Amniotic stem cell (primary cell): ENCODE measurements at regions not wholly inside any gene's neighbourhood (a gene's known extent, or its start where the extent isn't known, plus 50 kb on each side); places are given as distances from the start of the nearest gene placed in this dataset.

Source experiments
- DNase-seq: peaks from one replicate; lab custom pipeline; 2025; lab: John Stamatoyannopoulos, UW

DNA sequence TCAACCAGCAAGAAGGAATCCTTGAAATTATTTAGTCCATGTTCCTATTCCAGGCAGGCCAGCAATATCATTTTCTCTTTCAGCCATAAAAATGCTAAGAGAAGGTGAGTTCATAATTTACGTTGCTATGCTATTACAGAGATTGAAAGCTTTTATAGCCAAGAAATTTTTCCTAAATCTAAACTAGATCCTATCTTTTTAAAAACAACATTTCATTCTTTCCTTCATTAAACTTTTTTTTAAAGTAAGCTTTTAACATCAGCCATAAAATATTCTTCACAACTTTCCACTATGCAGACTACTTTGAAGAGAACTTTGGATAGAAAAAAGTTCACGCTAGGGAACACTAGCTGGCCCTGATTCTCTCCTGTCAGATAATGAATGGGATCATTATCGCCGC lies 159.8 kb downstream of the RPS12 start:
- DNase-seq: no peak

DNA sequence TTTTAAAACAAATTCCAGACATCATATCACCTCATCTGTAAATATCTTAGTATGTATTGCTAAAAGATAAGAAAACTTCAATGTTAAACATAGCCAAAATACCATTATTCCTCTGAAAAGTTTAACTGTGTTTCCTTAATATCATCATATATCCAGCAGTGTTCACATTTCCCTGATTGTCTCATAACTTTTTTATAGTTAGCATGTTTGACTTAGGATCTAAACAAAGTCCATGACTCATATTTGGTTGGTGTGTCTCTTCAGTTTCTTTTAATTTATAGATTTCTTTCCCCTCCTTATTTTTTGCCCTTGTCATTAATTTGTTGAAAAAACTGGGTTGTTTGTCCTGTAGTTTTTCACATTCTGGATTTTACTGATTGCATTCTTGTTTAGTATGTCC lies 163.0 kb downstream of the RPS12 start:
- DNase-seq: no peak

DNA sequence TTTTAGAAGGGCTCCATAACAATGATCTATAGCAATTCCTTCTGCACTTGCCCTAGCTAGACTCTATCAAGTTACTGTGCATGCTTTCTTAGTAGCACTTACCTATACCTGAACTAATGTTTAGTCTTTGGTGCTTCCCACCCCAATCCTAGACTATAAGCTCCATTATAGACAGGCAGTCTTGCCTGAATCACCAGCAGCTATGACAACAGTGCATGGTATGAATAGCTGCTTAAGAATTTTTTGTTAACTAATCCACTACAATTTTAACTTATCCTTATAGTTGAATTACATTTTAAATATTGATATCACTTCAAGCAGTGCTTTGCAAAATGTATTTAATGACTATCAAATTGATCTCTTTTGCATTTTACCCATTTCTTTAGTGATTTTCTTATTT lies 164.3 kb downstream of the RPS12 start:
- DNase-seq: no peak

DNA sequence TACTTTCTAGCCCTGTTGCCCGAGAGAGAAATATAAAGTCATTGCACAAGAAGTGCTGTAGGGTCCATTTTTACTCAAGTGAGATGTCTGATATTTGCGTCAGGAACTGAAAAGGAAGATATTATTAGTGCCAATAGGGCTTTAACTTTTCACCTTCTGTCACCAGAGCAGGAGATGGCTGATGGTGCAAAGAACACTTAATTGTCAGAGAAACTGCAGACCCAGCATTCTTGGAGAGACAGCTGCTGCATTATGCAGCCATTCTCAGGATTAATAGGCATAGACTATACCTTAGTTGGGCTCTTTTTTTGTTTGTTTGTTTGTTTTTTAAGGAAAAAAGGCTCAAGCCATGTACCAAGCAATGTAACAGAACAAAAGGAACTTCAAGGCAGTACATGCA lies 179.4 kb downstream of the RPS12 start:
- no peak for DNase-seq

DNA sequence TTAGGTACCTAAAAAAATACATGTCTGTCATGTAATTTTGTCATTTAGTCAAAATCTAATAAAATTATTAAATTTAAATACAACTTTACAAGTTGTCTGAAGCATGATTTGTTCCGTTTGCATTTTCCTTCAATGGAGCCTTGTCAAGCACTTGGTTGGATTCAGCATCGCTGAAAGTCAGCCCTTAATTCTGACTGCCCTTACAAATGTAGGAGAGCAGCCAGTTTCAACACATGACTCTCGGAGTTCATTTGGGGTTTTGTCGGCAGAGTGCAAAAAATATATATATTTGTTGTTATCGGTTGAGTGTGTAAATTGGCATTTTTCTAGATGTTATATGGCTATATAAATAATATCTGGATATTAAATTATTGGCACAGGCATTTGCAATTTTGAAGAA lies 180.6 kb downstream of the RPS12 start:
- DNase-seq: no peak

DNA sequence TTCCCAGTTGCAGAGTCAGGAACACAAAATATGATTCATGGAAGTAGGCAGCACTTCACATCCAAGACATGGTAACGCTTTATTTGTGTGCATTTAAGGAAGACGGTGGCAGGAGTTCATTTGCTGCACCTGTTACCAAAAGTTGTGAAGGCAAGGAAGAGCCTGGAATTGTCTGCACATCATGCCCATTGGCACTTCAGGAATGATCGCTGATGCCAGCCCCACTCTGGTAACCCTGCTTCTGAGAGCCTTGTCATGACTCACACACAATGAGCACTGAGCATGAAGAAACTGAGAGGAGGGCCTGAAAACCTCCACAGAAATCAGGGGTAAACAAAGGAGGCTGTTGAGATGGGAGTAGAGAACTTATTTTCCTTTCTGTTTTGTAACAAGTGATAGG lies 181.1 kb downstream of the RPS12 start:
- DNase-seq: no peak

DNA sequence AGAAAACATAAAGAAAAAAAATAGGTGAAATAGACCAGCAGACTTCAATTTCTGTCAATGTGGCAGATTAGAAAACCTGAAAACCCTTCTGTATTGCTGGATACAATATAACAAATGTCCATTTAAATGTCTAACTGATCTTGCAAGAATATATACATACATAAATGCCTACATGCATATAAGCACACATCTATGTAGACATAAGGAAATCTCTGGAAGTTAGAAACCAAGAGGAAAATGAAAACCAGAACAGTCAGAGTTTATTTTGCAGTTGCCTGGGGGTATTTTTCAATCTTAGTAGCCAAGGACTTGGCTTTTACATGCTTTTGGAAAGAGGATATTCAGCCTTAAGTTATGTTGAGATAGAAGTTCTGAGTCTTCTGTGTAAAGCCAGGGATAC lies 184.0 kb downstream of the RPS12 start:
- peak; percentile 13 for DNase-seq

DNA sequence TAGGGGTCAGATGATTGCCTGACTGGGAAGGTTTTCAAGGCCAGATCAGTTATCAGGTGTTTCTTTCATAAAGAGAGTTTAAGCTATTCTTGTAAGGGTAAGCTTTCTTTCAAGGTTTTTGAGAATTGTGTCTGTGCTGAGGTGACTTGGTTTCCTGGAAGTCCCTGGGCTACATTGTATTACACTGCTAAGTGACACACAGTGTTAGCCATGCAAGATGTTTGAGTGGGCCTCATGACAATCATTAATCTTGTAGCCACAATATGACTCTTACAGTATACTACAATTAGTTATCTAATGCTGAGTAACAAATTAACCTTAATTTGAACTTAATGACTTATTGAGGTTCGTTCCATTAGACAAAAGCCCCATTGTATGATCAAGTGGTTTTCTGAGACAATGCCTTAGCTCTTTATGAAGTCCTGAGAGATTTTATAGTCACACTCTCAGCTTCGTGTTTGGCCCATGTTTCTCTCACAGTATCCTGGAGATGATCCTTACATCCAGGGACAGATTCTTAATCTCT lies 186.7 kb downstream of the RPS12 start:
- DNase-seq: no peak

DNA sequence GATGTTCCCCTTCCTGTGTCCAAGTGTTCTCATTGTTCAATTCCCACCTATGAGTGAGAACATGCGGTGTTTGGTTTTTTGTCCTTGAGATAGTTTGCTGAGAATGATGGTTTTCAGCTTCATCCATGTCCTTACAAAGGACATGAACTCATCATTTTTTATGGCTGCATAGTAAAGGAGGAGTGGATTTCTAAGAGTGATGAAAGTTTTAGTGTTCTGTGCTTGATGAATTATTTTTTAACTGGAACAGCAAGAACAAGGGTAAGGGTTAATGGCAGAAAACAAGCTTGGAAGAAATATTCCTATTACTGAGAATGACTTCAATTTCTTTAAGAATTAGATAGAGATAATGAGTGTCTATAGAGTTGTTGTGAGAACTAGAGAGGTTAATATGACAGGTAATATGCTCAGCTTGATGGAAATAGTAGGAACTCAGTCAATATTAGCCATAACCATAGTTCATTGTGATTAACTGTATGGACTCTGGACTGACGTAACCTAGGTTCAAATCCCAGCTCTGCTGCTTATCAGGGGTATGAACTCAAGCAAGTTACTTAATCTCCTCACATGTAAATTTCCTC lies 190.0 kb downstream of the RPS12 start:
- no peak for DNase-seq

DNA sequence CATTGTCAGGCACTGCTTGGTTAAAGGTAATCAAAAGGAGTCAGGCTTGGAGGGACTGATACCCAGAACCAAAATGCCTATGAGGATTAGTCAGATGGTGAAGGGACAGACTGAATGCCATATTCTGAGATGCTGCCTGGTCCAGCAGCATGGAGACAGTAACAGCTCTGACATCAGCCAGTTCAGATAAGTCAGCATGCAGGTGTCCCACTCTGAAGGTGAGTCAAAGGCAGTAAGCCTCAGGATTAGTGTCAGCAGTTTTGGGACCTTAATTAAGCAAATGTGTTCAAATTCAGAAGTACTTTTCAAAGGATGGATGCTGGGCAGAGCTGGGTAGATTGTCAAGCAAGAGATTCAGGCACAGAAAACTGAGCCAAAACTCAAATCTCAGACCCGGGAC lies 198.4 kb downstream of the RPS12 start:
- no peak for DNase-seq

DNA sequence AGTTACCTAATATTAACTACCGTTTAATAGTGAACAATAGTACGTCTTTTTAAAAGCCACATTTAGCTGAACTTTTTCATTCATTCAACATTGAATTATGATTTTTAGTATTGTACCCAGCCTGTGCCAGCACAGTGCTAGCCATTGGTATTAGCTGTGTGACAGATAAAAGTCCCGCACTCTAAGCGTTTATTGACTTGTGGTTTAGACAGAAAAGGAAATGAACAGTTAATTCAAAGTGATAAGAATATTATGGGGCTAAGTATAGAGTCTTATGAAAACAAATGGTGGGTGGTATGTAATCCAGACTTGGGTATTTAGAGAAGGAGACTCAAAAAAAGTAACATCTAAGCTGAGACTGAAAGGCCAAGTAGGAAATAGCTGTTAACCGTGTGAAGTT lies 202.3 kb downstream of the RPS12 start:
- DNase-seq: no peak

DNA sequence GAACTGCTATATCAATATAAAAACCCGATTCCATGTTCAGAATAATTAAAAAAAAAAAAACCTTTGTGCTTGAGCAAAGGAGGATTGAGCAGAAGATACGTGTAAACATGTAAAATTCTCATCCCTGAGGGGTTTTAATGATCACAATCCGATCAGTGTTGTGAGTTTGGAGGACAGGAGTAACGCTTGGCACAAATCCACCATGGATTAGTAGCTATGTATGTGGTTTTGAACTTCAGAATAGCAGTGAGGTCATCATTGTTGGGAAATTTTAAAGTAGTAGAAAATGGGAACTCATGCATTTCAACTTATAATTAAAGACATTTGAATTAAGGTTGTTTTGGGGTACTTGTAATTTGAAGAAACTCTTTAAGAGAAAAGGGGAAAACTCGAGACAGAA lies 203.2 kb downstream of the RPS12 start:
- no peak for DNase-seq

DNA sequence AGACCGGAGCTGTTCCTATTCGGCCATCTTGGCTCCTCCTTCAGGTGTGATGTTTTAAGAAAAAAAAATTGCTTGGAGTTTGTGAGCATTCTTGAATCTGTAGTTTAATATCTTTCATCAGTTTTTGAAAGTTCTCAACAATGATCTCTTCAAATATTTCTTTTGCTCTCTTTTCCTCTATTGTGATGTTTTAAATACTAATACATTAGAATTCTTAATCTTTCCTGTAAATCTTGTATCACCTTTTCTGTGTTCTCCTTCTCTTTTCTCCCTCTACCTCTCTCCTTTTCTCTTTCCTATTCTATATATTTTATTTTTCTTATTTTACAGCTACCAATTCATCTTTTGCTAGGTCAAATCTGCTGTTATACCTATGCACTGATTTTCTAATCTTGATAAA lies 212.3 kb downstream of the RPS12 start:
- DNase-seq: no peak

DNA sequence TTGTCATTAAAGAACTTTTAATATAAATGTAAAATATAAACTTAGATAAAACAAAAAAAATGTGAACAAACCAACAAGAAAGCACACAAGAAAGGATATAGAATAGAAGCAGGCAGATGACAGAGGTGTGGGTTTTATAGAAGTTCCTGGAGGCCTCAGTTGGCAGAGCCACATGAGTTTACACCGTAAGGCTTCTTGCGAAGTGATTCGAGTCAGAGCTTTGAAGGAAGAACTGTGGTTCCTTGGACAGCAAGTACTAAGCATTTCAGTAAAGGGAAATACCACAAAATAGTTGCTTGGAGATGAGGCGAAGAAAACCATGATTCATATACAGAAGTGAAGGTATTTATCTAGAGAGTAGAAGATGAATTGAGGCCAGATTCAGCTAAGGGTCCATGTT lies 207.9 kb upstream of the EYA4 start:
- DNase-seq: no peak

DNA sequence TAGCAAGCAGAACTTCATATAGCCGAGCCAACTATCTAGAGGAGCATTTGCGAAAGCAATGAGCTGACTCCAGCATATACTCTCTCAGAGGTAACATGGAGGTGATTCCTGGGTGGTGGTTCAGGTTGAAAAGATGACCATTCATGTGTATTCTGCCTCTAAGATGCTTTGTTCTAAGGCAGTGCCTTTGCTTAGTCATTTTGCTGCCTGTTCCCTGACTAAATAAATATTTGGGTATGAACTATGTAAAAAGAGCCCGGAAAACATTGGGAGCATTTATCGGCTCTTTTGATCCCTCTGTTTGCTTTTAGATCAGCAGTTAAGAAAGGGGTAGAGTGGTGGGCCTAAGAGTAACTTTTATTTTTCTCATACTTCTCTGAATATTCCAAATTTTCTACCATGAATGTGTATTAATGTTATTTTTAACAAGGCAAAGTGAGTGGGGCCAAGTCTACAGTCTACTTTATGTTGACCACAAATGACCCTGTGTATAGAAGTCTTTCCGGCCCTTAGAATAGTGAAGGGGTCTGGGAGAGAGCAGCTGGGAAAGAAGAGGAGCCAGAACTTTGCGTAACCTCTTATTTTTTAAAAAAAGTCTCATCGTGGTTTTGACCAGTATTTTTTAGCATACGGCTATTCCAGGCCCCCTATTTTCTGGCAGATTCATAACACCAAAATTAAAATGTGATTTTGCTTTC lies 206.5 kb upstream of the EYA4 start:
- DNase-seq: no peak

DNA sequence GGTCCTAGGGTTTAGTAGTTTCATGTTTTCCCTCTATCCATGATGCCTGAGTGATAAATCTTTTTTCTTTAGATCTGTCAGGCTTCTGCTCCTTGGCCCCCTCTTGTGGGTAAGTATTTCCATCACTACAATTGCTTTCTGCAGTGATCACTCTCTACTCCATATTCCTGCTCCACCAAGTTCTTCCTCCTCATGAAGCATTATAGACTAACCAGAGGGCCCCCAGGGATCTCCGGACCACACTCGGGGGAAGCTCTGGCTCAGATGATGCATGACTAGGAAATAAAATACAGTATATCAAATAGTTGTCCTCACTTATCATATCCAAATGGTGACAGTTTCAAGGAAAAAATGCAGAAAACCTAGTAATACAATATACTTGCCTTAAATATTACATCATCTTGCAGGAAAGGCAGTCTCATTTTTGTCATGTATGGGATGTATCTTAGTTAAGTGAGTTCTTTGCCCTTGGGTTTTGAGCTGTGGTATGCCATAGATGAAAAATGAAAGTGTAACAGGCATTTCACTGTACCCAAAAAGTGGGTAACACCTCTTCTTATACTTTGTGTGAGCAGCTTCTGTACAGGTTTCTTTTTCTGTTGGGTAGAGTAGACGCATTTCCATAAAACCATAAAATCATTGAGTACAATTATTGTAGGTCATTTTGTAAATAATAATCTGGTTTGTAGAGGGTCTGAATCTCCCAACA lies 200.9 kb upstream of the EYA4 start:
- DNase-seq: peak; percentile 7

DNA sequence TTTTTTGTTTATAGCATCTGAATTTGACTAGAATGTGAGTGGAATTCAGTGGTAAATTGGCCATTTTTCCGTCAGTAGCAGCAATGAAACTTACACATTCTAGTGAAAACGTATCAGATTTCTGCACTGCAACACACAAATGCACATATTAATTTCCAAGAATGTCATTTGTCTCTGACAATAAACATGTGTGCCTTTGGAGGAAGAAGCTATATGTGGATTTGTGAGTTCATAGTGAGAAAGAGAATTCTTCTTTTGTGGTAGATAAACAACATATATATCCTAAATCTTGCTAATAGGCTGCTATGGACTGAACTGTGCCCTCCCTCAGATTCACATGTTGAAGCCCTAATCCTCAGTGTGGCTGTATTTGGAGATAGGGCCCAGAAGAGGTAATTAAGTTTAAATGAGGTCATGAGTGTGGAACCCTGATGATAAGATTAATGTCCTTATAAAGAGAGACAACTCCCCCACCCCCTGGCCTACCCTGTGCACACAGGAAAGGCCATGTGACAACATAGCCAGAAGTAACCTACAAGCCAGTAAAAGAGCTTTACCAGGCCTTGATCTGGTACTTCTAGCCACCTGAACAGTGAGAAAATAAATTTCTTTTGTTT lies 200.2 kb upstream of the EYA4 start:
- no peak for DNase-seq

DNA sequence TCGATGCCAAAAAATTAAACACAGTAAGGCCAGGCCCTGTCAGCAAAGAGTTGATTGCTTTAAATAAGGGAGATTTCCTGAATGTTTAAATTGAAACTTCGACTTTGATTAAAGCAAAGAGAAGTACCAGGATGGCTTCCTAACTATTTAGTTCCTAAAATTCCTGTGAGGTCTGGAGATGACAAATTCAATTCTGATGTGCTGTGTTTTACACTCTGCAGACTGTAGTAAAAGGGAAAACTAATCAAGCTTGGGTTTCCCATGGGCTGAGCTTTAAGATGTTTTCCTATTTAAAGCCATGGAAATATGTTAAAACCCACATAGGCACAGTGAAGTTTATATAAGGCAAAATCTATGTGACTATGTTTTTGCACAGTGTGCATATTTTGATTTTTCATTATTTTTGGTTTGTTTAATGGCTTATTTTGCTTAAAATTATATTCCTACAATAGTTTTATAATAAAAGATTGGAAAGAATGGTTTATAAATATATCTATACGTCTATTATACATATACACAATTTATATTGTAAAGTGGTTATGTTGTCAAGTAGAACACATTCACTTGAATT lies 198.5 kb upstream of the EYA4 start:
- no peak for DNase-seq

DNA sequence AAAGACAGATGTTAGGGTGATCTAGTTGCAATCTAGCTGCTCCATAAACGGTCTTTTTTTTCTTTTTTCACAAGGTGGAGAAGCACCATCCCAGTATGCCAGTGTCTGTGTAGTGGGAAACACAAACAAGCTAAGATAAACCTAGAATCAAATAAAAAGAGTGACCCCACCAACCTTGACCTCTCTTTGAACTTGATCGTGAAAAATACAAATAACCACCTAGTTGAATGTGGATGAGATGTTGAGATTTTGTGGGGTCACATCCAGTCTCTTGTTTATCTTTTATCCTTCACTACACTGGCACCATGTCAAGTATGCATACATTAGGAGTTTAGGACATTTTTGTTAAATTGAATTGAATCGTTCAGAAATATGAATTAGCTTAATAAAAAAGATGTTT lies 194.6 kb upstream of the EYA4 start:
- no peak for DNase-seq

DNA sequence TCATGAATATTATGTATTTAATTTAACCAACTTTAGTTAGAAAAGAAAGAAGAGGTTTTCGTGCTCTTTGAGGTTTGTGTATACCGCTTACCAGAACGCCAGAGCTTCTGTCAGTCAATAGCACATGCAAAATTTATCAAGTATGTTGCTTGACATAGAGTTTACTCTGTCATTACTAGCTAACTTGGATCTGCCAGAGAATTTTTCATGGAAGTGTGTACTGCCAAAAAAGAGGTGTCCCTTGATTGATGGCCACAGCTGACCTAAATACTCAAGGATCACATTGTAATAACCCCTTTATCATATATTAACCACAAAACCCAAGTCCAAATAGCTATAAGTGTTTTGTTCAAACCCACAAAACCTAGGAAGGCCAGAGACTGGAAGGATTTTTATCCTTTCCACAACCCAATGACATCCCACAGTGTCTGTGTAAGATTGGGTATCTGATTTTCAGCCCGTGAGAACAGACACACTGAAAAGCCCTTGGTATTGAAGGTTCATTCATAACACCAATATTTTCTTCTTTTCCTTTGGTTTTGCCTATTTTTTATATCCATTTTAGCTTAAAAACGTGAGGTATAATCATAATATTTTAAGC lies 194.0 kb upstream of the EYA4 start:
- DNase-seq: no peak

DNA sequence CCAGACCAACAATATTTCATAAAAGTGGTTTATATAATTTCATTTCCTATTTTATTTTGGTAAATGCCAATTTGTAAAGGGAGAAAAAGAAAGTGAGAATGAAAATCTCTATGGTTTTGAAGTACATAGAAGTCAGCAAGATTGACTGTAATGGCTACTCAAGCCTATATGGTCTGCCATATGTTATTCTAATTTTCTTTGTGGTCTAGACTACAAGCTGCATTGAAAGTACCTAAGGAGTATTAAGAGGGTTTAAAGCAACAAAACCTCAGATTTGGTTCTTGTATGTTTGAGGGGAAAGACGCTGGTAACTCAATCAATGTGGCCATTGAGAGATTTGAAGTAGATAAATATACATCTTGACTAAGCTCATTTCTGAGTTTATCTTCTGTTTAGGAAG lies 193.5 kb upstream of the EYA4 start:
- no peak for DNase-seq

DNA sequence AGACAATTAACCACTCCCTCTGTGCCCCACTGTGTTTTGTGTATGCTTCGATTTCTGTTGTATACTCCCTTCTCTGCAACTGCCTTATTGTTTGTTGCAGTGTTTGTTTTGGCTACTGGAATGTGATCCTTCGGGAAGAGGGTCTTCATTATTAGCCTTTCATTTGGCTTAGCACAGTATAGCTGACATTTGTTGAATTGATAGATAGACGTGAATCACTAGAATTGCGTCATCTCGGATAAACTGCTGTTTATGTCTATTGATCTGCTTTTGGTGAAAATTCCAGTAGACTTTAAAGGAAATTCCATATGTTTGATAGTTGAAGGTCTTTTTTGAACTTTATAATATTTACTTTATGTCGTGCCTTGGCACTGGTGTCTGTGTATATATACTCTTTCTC lies 189.9 kb upstream of the EYA4 start:
- DNase-seq: no peak
